ENCODE measurements at regions not wholly inside any gene's neighbourhood (a gene's known extent, or its start where the extent isn't known, plus 50 kb on each side); places are given as distances from the start of the nearest gene placed in this dataset.

GRCh38 chr6:160929361-160929760 lies 62.2 kb upstream of the MAP3K4 start:
- H3K14ac ChIP-seq (ENCODE audit: insufficient read length), result no peak overlapping the region
- H4K91ac ChIP-seq (replicated peaks; ENCODE audit: insufficient read length, low read length), result no peak overlapping the region
- H4K8ac ChIP-seq (ENCODE audit: extremely low read depth, insufficient read depth, low read length), result no peak overlapping the region
- peaks cover 0 to 3% (median under 1%) of the 10 kb centered on the region in 4 experiments; a peak in 6 of 7 replicates for H3K4me1 ChIP-seq (replicated peaks in 1 of 4; ENCODE audit: control insufficient read depth in 3 of 4, insufficient read depth in 4 of 4, low read length in 3 of 4)
- H2BK20ac ChIP-seq (ENCODE audit: low read length), result no peak overlapping the region
- no peak overlapping the region for H3K9ac ChIP-seq (replicated peaks in 1 of 4; ENCODE audit: extremely low read depth in 1 of 4, low read depth in 3 of 4, low read length in 3 of 4)
- peaks cover 0 to 8% (median 6%) of the 10 kb centered on the region in 4 experiments; a peak in 3 of 7 replicates for H3K27me3 ChIP-seq (replicated peaks in 1 of 4; ENCODE audit: control insufficient read depth in 3 of 4, extremely low read depth in 1 of 4, insufficient read depth in 3 of 4, low read length in 3 of 4)
- peaks cover 6% of the 10 kb centered on the region; the same call in 1 of the 2 replicates for H3K23me2 ChIP-seq (ENCODE audit: low read depth, low read length)
- peaks cover 0 to 3% of the 10 kb centered on the region in 2 experiments; a peak in 1 of 4 replicates for H3K9me3 ChIP-seq (ENCODE audit: insufficient read depth in 2 of 2, low read depth in 1 of 2, low read length in 1 of 2)
- no peak for TF ChIP-seq SP2 (IDR thresholded peaks at IDR 0.05; ENCODE audit: low read length)
- no peak for TF ChIP-seq EGR1 (IDR thresholded peaks at IDR 0.05; ENCODE audit: borderline replicate concordance, low read depth, low read length)
- TF ChIP-seq MAX (IDR thresholded peaks at IDR 0.05), result no peak
- no peak for TF ChIP-seq MAFK (IDR thresholded peaks at IDR 0.05; ENCODE audit: low read depth, low read length)
- TF ChIP-seq GTF2F1 (IDR thresholded peaks at IDR 0.05; ENCODE audit: borderline replicate concordance, low read depth, low read length), result no peak
- no peak for TF ChIP-seq ATF3 (IDR thresholded peaks at IDR 0.05; ENCODE audit: insufficient read depth, low read depth, low read length)
- no peak for TF ChIP-seq HDAC6 (IDR thresholded peaks at IDR 0.05; ENCODE audit: low read depth, low read length)
- TF ChIP-seq RFX5 (IDR thresholded peaks at IDR 0.05; ENCODE audit: borderline replicate concordance, low read depth, low read length), result no peak
- TF ChIP-seq ATF2 (IDR thresholded peaks at IDR 0.05; ENCODE audit: low read length), result no peak
- TF ChIP-seq CBX8 (IDR thresholded peaks at IDR 0.05; ENCODE audit: borderline replicate concordance, low read depth, low read length), result no peak
- no peak for TF ChIP-seq SRF (IDR thresholded peaks at IDR 0.05; ENCODE audit: low read depth, low read length)
- H4K20me1 ChIP-seq (replicated peaks in 1 of 2; ENCODE audit: control insufficient read depth in 1 of 2, insufficient read depth in 2 of 2, low read length in 2 of 2), result peaks cover 0 to 2% of the 10 kb centered on the region in 2 experiments
- no peak overlapping the region for H2AK5ac ChIP-seq (ENCODE audit: low read depth, low read length)
- H3K27ac ChIP-seq (ENCODE audit: low read depth, low read length), result no peak overlapping the region
- H3K4me2 ChIP-seq (ENCODE audit: insufficient read depth in 1 of 2, low read depth in 2 of 2, low read length in 2 of 2), result no peak overlapping the region
- FAIRE-seq (no peak), DNase-seq (ENCODE audit: low read depth in 1 of 2, low spot score in 2 of 2) (no peak)
- no peak overlapping the region for H2AFZ ChIP-seq (ENCODE audit: low read length)
- no peak overlapping the region for H2BK12ac ChIP-seq (ENCODE audit: low read depth, low read length)
- ChIA-PET CTCF (ENCODE audit: partially characterized antibody) (interaction anchor here (0.6 to 5.6 kb wide), 19 partner anchors 11 to 443 kb away, joined by 3 to 46 read pairs (median 4); no protein-coding TSS in a partner anchor), POLR2A (ENCODE audit: partially characterized antibody) (no interaction called here)
- H4K5ac ChIP-seq (ENCODE audit: insufficient read length, low read depth, low read length), result no peak overlapping the region
- H2BK15ac ChIP-seq (ENCODE audit: low read length), result no peak overlapping the region
- no peak overlapping the region for H3K18ac ChIP-seq (ENCODE audit: extremely low read depth, low read length)
- no peak overlapping the region for H2BK5ac ChIP-seq (ENCODE audit: low read depth, low read length)
- H3K36me3 ChIP-seq (ENCODE audit: control insufficient read depth in 2 of 4, insufficient read depth in 4 of 4, low read length in 3 of 4), result no peaks in the 10 kb centered on the region
- no peak overlapping the region for H3K23ac ChIP-seq (ENCODE audit: insufficient read length)
- 89% methylated on average over 3 of the region's 3 CpGs; no CpG with 5 or more reads in 1 of the 2 experiments for WGBS, 2 experiments (ENCODE audit: extremely low coverage in 1 of 2, insufficient coverage in 1 of 2, insufficient read length in 1 of 2, insufficient replicate concordance in 2 of 2, low coverage in 1 of 2, low lambda C conversion rate in 2 of 2, missing lambda C conversion rate in 1 of 2)
- H3K4ac ChIP-seq (replicated peaks; ENCODE audit: insufficient read length, low read depth, low read length), result no peak overlapping the region
- H3K79me1 ChIP-seq (ENCODE audit: low read depth, low read length), result no peaks in the 10 kb centered on the region
- no peak overlapping the region for H3K56ac ChIP-seq (replicated peaks; ENCODE audit: insufficient read length, low read depth, low read length)
- H3K4me3 ChIP-seq (ENCODE audit: extremely low read depth in 1 of 4, insufficient read depth in 2 of 4, low read depth in 3 of 4, low read length in 4 of 4), result no peak overlapping the region
- H3K79me2 ChIP-seq (ENCODE audit: control insufficient read depth in 1 of 2, insufficient read depth in 2 of 2, low read length in 2 of 2), result no peaks in the 10 kb centered on the region
- H2BK120ac ChIP-seq (replicated peaks; ENCODE audit: low read depth, low read length), result no peak overlapping the region
